ENCODE measurements at regions not wholly inside any gene's neighbourhood (a gene's known extent, or its start where the extent isn't known, plus 50 kb on each side); places are given as distances from the start of the nearest gene placed in this dataset.

DNA sequence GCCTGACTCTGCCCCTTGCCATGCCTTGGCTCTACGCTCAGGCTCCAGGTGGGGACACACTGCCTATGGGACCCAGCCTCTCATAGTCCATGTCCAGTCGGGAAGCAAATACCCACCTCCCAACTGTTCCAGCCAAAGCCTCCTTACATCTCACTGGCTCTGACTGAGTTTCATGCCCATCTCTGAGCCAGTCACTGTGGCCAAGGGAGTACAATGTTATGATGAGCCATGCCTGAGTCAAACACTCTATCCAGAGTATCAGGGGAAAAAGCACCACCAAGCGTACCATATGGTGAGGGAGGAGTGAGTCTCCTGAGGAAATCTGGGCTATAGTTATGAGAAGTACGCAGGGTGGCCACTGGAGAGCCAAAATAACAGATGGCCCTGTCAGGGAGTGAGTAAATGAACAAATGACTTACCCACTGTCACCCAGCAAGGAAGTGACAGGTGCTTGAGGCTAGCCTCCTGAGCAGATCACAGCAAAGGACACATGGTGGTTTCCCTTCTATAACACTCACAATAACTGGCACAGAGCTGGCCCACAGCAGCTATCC lies 236.6 kb upstream of the GJB5 start:
- POLR2A ChIA-PET: interaction anchor here (0.6 kb wide), 1 partner anchor 160 kb away, joined by 3 read pairs; no protein-coding TSS in a partner anchor
- no peak overlapping the region for H2AFZ ChIP-seq (ENCODE audit: low read depth, low read length)
- CTCF ChIA-PET (ENCODE audit: low intra/inter-chr PET ratio): no interaction called here
- H3K4me1 ChIP-seq (replicated peaks in 1 of 2; ENCODE audit: control insufficient read depth in 2 of 2, insufficient read depth in 2 of 2, low read length in 2 of 2): no peaks in the 10 kb centered on the region
- no peak overlapping the region for H3K9ac ChIP-seq (ENCODE audit: insufficient read depth in 1 of 2, low read depth in 2 of 2, low read length in 2 of 2)
- H3K27ac ChIP-seq (ENCODE audit: extremely low read depth, low read depth, low read length): no peak overlapping the region
- no peak for DNase-seq (ENCODE audit: extremely low read depth in 1 of 4, low spot score in 3 of 4)
- no peak overlapping the region for H3K4me2 ChIP-seq (ENCODE audit: insufficient read depth, low read length)
- H3K9me3 ChIP-seq (replicated peaks; ENCODE audit: control insufficient read depth, insufficient read depth, low read depth, low read length): no peaks in the 10 kb centered on the region
- intact Hi-C loops (cut with micrococcal nuclease) (no loop called here), in situ Hi-C loops (cut with MboI) (no loop called here)
- no peaks in the 10 kb centered on the region for H3K27me3 ChIP-seq (ENCODE audit: control insufficient read depth in 2 of 2, insufficient read depth in 2 of 2, low read length in 2 of 2)
- no peak for ATAC-seq
- 3% methylated on average over 4 of the region's 4 CpGs for WGBS (ENCODE audit: insufficient coverage, low coverage, missing lambda C conversion rate)
- H4K20me1 ChIP-seq (replicated peaks; ENCODE audit: control insufficient read depth, insufficient read depth, low read length): no peaks in the 10 kb centered on the region
- FAIRE-seq: no peak
- no TSS peak for BruUV-seq (replicated peaks)
- no peaks in the 10 kb centered on the region for H3K9me1 ChIP-seq (ENCODE audit: control insufficient read depth, insufficient read depth, low read length)
- no peaks in the 10 kb centered on the region for H3K79me2 ChIP-seq (ENCODE audit: control insufficient read depth, insufficient read depth, low read length)
- no peaks in the 10 kb centered on the region for H3K36me3 ChIP-seq (ENCODE audit: control insufficient read depth, insufficient read depth, low read length)
- H3K4me3 ChIP-seq: no peak overlapping the region
- TF ChIP-seq ZNF780A (CRISPR knock-in tag; IDR thresholded peaks at IDR 0.05): no peak
- no peak for TF ChIP-seq CBX3 (IDR thresholded peaks at IDR 0.05; ENCODE audit: borderline replicate concordance in 1 of 2, low read length in 2 of 2)
- no peak for TF ChIP-seq ZSCAN32 (CRISPR knock-in tag; IDR thresholded peaks at IDR 0.05)
- TF ChIP-seq RBM39 (optimal IDR thresholded peaks at IDR 0.05; ENCODE audit: low read depth, low read length): no peak
- no peak for TF ChIP-seq MEF2A (IDR thresholded peaks at IDR 0.05; ENCODE audit: control insufficient read depth, low read depth, low read length)
- no peak for TF ChIP-seq HMGN3 (IDR thresholded peaks at IDR 0.05; ENCODE audit: borderline replicate concordance, extremely low read depth, insufficient read length, low read depth, low read length)
- no peak for TF ChIP-seq PTBP1 (IDR thresholded peaks at IDR 0.05; ENCODE audit: low read depth, low read length)
- TF ChIP-seq ZFP1 (CRISPR knock-in tag; IDR thresholded peaks at IDR 0.05): no peak
- no peak for TF ChIP-seq ZNF3 (CRISPR knock-in tag; IDR thresholded peaks at IDR 0.05)
- TF ChIP-seq TEAD2 (tag; IDR thresholded peaks at IDR 0.05): no peak
- no peak for TF ChIP-seq PHB (CRISPR knock-in tag; IDR thresholded peaks at IDR 0.05)
- no peak for TF ChIP-seq ZKSCAN3 (CRISPR knock-in tag; IDR thresholded peaks at IDR 0.05)
- TF ChIP-seq RBM34 (IDR thresholded peaks at IDR 0.05; ENCODE audit: borderline replicate concordance, insufficient read depth, low read length): no peak
- TF ChIP-seq, protein P1, sequence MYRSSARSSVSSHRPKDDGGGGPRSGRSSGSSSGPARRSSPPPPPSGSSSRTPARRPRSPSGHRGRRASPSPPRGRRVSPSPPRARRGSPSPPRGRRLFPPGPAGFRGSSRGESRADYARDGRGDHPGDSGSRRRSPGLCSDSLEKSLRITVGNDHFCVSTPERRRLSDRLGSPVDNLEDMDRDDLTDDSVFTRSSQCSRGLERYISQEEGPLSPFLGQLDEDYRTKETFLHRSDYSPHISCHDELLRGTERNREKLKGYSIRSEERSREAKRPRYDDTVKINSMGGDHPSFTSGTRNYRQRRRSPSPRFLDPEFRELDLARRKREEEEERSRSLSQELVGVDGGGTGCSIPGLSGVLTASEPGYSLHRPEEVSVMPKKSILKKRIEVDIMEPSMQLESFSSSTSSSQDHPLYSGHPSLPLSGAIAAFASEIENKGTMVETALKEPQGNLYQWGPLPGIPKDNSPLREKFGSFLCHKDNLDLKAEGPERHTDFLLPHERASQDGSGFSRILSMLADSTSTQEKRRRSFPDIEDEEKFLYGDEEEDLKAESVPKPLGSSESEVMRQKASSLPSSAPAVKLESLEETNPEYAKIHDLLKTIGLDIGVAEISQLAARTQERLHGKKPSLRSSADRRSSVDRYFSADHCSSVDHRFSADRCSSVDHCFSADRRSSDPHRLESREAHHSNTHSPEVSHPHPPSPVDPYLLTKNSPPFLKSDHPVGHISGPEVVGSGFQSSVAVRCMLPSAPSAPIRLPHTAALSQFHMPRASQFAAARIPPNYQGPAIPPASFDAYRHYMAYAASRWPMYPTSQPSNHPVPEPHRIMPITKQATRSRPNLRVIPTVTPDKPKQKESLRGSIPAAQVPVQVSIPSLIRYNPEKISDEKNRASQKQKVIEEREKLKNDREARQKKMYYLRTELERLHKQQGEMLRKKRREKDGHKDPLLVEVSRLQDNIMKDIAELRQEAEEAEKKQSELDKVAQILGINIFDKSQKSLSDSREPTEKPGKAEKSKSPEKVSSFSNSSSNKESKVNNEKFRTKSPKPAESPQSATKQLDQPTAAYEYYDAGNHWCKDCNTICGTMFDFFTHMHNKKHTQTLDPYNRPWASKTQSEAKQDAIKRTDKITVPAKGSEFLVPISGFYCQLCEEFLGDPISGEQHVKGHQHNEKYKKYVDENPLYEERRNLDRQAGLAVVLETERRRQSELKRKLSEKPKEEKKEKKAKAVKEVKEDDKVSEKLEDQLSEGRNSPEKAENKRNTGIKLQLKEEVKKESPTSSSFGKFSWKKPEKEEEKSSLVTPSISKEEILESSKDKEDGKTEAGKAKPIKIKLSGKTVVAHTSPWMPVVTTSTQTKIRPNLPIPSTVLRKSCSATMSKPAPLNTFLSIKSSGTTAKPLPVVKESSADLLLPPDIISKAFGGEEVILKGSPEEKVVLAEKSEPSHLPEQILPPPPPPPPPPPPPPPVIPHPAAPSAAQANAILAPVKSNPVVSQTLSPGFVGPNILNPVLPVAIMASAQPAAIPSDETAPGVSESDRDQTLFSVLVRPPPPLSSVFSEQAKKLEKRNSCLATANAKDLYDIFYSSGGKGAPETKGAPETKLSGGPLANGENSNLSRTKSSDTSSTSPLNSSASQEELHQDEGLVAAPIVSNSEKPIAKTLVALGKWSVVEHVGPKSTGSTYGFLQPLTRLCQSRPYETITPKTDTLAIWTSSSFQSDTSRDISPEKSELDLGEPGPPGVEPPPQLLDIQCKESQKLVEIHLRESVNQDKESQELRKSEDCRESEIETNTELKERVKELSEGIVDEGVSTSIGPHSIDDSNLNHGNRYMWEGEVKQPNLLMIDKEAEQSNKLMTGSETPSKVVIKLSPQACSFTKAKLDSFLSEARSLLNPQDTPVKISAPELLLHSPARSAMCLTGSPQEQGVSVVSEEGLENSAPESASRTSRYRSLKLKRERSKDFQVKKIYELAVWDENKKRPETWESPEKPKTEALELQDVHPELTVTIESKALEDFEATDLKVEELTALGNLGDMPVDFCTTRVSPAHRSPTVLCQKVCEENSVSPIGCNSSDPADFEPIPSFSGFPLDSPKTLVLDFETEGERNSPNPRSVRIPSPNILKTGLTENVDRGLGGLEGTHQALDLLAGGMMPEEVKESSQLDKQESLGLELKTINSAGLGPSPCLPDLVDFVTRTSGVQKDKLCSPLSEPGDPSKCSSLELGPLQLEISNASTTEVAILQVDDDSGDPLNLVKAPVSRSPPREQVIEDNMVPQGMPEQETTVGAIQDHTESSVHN (IDR thresholded peaks at IDR 0.05; ENCODE audit: borderline replicate concordance in 1 of 2, low read depth in 1 of 2): no peak
- TF ChIP-seq, protein P2, sequence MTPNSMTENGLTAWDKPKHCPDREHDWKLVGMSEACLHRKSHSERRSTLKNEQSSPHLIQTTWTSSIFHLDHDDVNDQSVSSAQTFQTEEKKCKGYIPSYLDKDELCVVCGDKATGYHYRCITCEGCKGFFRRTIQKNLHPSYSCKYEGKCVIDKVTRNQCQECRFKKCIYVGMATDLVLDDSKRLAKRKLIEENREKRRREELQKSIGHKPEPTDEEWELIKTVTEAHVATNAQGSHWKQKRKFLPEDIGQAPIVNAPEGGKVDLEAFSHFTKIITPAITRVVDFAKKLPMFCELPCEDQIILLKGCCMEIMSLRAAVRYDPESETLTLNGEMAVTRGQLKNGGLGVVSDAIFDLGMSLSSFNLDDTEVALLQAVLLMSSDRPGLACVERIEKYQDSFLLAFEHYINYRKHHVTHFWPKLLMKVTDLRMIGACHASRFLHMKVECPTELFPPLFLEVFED (CRISPR knock-in tag; conservative IDR thresholded peaks at IDR 0.05): no peak

All from K562 (cell line).